ENCODE measurements at regions not wholly inside any gene's neighbourhood (a gene's known extent, or its start where the extent isn't known, plus 50 kb on each side); places are given as distances from the start of the nearest gene placed in this dataset.

DNA sequence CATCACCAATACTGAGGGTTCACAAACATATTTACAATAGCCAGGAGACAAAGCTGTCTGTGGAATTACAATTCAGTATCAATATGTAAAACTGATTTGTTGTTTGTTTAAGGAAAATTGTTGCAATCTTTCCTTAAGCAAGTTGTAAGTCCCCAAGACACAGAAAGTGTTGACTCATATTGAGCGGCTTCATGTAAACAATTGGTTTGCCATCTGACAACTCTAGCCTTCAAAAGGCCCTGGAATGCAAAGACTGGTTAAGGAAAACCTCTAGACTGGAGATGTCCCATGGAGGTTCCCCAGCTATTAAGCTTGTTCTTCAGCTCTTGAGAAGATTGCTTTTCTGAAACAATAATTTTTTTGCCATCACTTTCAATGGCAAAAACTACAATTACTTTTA lies 283.7 kb upstream of the PROK2 start:
- H3K14ac ChIP-seq (ENCODE audit: insufficient read length) = no peak overlapping the region
- H3K23ac ChIP-seq (ENCODE audit: insufficient read length) = no peak overlapping the region
- no peak for DNase-seq (ENCODE audit: low read depth in 1 of 2, low spot score in 2 of 2)
- H4K8ac ChIP-seq (ENCODE audit: extremely low read depth, insufficient read depth, low read length) = no peak overlapping the region
- H2BK5ac ChIP-seq (ENCODE audit: low read depth, low read length) = no peak overlapping the region
- H3K27ac ChIP-seq (ENCODE audit: low read depth, low read length) = no peak overlapping the region
- no peak for FAIRE-seq
- peaks cover 0 to under 1% of the 10 kb centered on the region in 2 experiments; a peak in 2 of 4 replicates for H3K9me3 ChIP-seq (ENCODE audit: insufficient read depth in 2 of 2, low read depth in 1 of 2, low read length in 1 of 2)
- no peaks in the 10 kb centered on the region for H3K79me2 ChIP-seq (ENCODE audit: control insufficient read depth in 1 of 2, insufficient read depth in 2 of 2, low read length in 2 of 2)
- no peak overlapping the region for H2BK120ac ChIP-seq (replicated peaks; ENCODE audit: low read depth, low read length)
- H3K56ac ChIP-seq (replicated peaks; ENCODE audit: insufficient read length, low read depth, low read length) = no peak overlapping the region
- no peak overlapping the region for H2AK5ac ChIP-seq (ENCODE audit: low read depth, low read length)
- ChIA-PET POLR2A (ENCODE audit: partially characterized antibody) (no interaction called here), CTCF (ENCODE audit: partially characterized antibody) (interaction anchor here (2.1 to 3.1 kb wide), 2 partner anchors 7 to 10 kb away, joined by 7 read pairs; no protein-coding TSS in a partner anchor)
- H2BK12ac ChIP-seq (ENCODE audit: low read depth, low read length) = no peak overlapping the region
- H3K23me2 ChIP-seq (ENCODE audit: low read depth, low read length) = no peaks in the 10 kb centered on the region
- H3K4ac ChIP-seq (replicated peaks; ENCODE audit: insufficient read length, low read depth, low read length) = no peak overlapping the region
- no peak overlapping the region for H3K4me3 ChIP-seq (ENCODE audit: extremely low read depth in 1 of 4, insufficient read depth in 2 of 4, low read depth in 3 of 4, low read length in 4 of 4)
- no peak overlapping the region for H4K91ac ChIP-seq (replicated peaks; ENCODE audit: insufficient read length, low read length)
- WGBS, 2 experiments (ENCODE audit: extremely low coverage in 1 of 2, insufficient coverage in 1 of 2, insufficient read length in 1 of 2, insufficient replicate concordance in 2 of 2, low coverage in 1 of 2, low lambda C conversion rate in 2 of 2, missing lambda C conversion rate in 1 of 2) = 100% methylated on average over 1 of the region's 1 CpG; no CpG with 5 or more reads in 1 of the 2 experiments
- no peaks in the 10 kb centered on the region for H4K20me1 ChIP-seq (replicated peaks in 1 of 2; ENCODE audit: control insufficient read depth in 1 of 2, insufficient read depth in 2 of 2, low read length in 2 of 2)
- H3K4me1 ChIP-seq (replicated peaks in 1 of 4; ENCODE audit: control insufficient read depth in 3 of 4, insufficient read depth in 4 of 4, low read length in 3 of 4) = no peaks in the 10 kb centered on the region
- no peak overlapping the region for H3K18ac ChIP-seq (ENCODE audit: extremely low read depth, low read length)
- no peak overlapping the region for H2AFZ ChIP-seq (ENCODE audit: low read length)
- no peak overlapping the region for H2BK20ac ChIP-seq (ENCODE audit: low read length)
- no peak overlapping the region for H4K5ac ChIP-seq (ENCODE audit: insufficient read length, low read depth, low read length)
- no peak overlapping the region for H3K9ac ChIP-seq (replicated peaks in 1 of 4; ENCODE audit: extremely low read depth in 1 of 4, low read depth in 3 of 4, low read length in 3 of 4)
- H3K36me3 ChIP-seq (ENCODE audit: control insufficient read depth in 2 of 4, insufficient read depth in 4 of 4, low read length in 3 of 4) = no peaks in the 10 kb centered on the region
- H2BK15ac ChIP-seq (ENCODE audit: low read length) = no peak overlapping the region
- H3K4me2 ChIP-seq (ENCODE audit: insufficient read depth in 1 of 2, low read depth in 2 of 2, low read length in 2 of 2) = no peak overlapping the region
- H3K79me1 ChIP-seq (ENCODE audit: low read depth, low read length) = no peaks in the 10 kb centered on the region
- no peaks in the 10 kb centered on the region for H3K27me3 ChIP-seq (replicated peaks in 1 of 4; ENCODE audit: control insufficient read depth in 3 of 4, extremely low read depth in 1 of 4, insufficient read depth in 3 of 4, low read length in 3 of 4)
- TF ChIP-seq SP4 (IDR thresholded peaks at IDR 0.05; ENCODE audit: low read length) = no peak

Measured in H1 (cell line).